ENCODE measurements at regions not wholly inside any gene's neighbourhood (a gene's known extent, or its start where the extent isn't known, plus 50 kb on each side); places are given as distances from the start of the nearest gene placed in this dataset.

DNA sequence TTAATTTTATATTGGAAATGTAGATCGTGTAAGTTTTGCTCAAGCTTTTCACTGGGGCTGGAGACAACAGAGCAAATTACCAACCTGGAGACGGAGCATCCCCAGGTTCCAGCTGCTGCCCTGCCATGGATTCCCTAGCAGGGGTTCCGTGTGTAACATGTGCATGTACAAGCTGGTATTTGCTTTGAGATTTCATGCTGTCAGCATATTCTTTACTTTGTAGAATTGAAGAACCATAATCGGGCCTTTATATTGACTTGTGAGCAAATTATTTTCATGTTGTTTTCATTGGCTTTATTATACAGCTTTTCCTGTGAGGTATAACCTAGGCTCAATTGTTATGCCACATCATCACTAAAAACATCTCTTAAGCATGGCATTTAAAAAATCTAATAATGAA is 369.2 kb upstream of the COBL start:
- TF ChIP-seq, protein P1, sequence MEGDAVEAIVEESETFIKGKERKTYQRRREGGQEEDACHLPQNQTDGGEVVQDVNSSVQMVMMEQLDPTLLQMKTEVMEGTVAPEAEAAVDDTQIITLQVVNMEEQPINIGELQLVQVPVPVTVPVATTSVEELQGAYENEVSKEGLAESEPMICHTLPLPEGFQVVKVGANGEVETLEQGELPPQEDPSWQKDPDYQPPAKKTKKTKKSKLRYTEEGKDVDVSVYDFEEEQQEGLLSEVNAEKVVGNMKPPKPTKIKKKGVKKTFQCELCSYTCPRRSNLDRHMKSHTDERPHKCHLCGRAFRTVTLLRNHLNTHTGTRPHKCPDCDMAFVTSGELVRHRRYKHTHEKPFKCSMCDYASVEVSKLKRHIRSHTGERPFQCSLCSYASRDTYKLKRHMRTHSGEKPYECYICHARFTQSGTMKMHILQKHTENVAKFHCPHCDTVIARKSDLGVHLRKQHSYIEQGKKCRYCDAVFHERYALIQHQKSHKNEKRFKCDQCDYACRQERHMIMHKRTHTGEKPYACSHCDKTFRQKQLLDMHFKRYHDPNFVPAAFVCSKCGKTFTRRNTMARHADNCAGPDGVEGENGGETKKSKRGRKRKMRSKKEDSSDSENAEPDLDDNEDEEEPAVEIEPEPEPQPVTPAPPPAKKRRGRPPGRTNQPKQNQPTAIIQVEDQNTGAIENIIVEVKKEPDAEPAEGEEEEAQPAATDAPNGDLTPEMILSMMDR (IDR thresholded peaks at IDR 0.05) = no peak
- TF ChIP-seq POLR2AphosphoS5 (IDR thresholded peaks at IDR 0.05) (no peak), POLR2A (IDR thresholded peaks at IDR 0.05) (no peak)
